Heart right ventricle (tissue), 16 donors: ENCODE measurements at regions not wholly inside any gene's neighbourhood (a gene's known extent, or its start where the extent isn't known, plus 50 kb on each side); places are given as distances from the start of the nearest gene placed in this dataset.

Source experiments
- ATAC-seq, 8 donors: fragments of 200-7000 bp; cut with Tn5 transposase; one replicate each; pipeline ENCODE4 v1.9.1; 2020; ENCODE audit warnings: mild to moderate bottlenecking in 8 of 8, moderate library complexity in 8 of 8, moderate number of reproducible peaks in 1 of 8
- DNase-seq, 2 donors: peaks; one replicate each; pipeline ENCODE4 v3.0.0-alpha.2; 2020
- H3K27ac ChIP-seq, 10 donors: fragments of 200-600 bp; sonication (generic) in 2 of 10; one replicate each; pipeline versions ENCODE4 v1.5.0 to v1.8.0; 2020 to 2022; ENCODE audit warnings: mild to moderate bottlenecking in 3 of 10
- H3K27me3 ChIP-seq, 7 donors: fragments of 200-600 bp; one replicate each; pipeline ENCODE4 v1.8.0; 2021 to 2022; ENCODE audit warnings: mild to moderate bottlenecking in 2 of 7
- H3K36me3 ChIP-seq, 9 donors: fragments of 200-600 bp; sonication (generic) in 1 of 9; one replicate each; pipeline versions ENCODE4 v1.5.0 to v1.8.0; 2020 to 2022; ENCODE audit warnings: mild to moderate bottlenecking in 2 of 9
- H3K4me1 ChIP-seq, 9 donors: fragments of 200-600 bp; sonication (generic) in 1 of 9; one replicate each; pipeline versions ENCODE4 v1.5.0 to v1.8.0; 2020 to 2022; ENCODE audit warnings: mild to moderate bottlenecking in 4 of 9
- H3K4me3 ChIP-seq, 10 donors: fragments of 200-600 bp; sonication (generic) in 2 of 10; one replicate each; pipeline versions ENCODE4 v1.5.0 to v1.8.0; 2020 to 2022; ENCODE audit warnings: mild to moderate bottlenecking in 7 of 10, moderate library complexity in 2 of 10
- H3K9me3 ChIP-seq, 11 donors: fragments of 200-600 bp in 10 of 11; sonication (generic) in 2 of 11; one replicate each; pipeline versions ENCODE4 v1.5.0 to v1.8.0; 2013 to 2022; ENCODE audit warnings: mild to moderate bottlenecking in 2 of 11, control low read depth in 1 of 11, moderate library complexity in 1 of 11
- CTCF ChIP-seq, 9 donors: fragments of 200-600 bp; sonication (generic) in 2 of 9; IDR thresholded peaks; one replicate each; pipeline versions ENCODE4 v1.5.0 to v1.8.0; 2021 to 2022; ENCODE audit warnings: antibody characterized with exemption in 9 of 9, mild to moderate bottlenecking in 5 of 9, moderate library complexity in 1 of 9
- WGBS, 2 donors: extraction: QIAGEN DNeasy Blood & Tissue Kit; methylation state at CpG; one replicate each; pipeline ENCODE4 v1.1.7; 2013; ENCODE audit warnings: inconsistent platforms in 1 of 2; 5-methylcytosine and 5-hydroxymethylcytosine counted together
- intact Hi-C, 10 donors: fragments of 100-400 bp; cut with DNase I; formaldehyde crosslinking; loops; one replicate each; pipeline versions ENCODE4 v1.11.1 to v1.14.2; 2022
- donor health status: Arrhythmogenic right ventricular cardiomyopathy.
- donor health status: ischemic (EF 13 %, LVEDD 7.1; RV severe dilation, severe dysfunction).
- donor health status: healthy with polysubstance abuse.
- donor health status: DM: no; HTN: yes; CAD: no.
- donor health status: DM: no; HTN: no; CAD: no.
- donor health status: ischemic (EF 25% LVEDD 6.9; RV normal size, moderate dysfunction).
- donor health status: ischemic (EF 25% LVEDD 5.7; RV mildly dilated, moderate dysfunction).
- donor health status: healthy.
- donor health status: DM: yes; HTN: yes; CAD: no.
- donor health status: Ischemic cardiomyopathy.
- donor health status: ischemic (EF 35%, LVEDD 5.7; RV mildly dilated, moderate dysfunction).
- donor health status: nonischemic (EF 11% LVEDD 7.7; RV severe dilation, severe dysfunction).
- donor health status: DM: yes; HTN: yes; CAD: no.
- donor health status: PGD.
- donor health status: ischemic (EF 29% LVEDD 5.4; RV normal size, mild dysfunction).
- donor health status: nonischemic (EF 23%, LVEDD 6.1; RV moderate dilation, normal function).

- intact Hi-C loops, result loop anchor here in 1 of 10 donors (1.0 kb wide), 1 partner anchor 22 kb away; no protein-coding TSS in a partner anchor
- no peak overlapping the region for H3K27ac ChIP-seq
- no peak for DNase-seq
- H3K36me3 ChIP-seq, result no peaks in the 10 kb centered on the region
- no peak overlapping the region for H3K4me3 ChIP-seq
- H3K9me3 ChIP-seq, result peaks cover 0 to 18% (median 7%) of the 10 kb centered on the region in 11 donors
- WGBS, 2 donors, result 89 to 92% methylated on average over 2 of the region's 2 CpGs
- H3K27me3 ChIP-seq, result no peaks in the 10 kb centered on the region
- ATAC-seq, result no peak
- no peak for TF ChIP-seq CTCF (IDR thresholded peaks at IDR 0.05)
- H3K4me1 ChIP-seq, result no peaks in the 10 kb centered on the region
Observed at GRCh38 chr12:77615332-77615731, 215.4 kb upstream of the NAV3 start.

GRCh38 chr12:77613411-77613810, 217.3 kb upstream of the NAV3 start:
- no peak for ATAC-seq
- 88 to 94% methylated on average over 4 of the region's 4 CpGs for WGBS, 2 donors

GRCh38 chr12:77610446-77610845, 220.2 kb upstream of the NAV3 start:
- WGBS, 2 donors, result 86 to 97% methylated on average over 2 of the region's 2 CpGs
- Histone ChIP-seq H3K36me3 (no peaks in the 10 kb centered on the region), H3K4me3 (no peak overlapping the region), H3K27ac (no peak overlapping the region), H3K9me3 (no peaks in the 10 kb centered on the region), H3K4me1 (peaks cover 0 to 9% (median 0%) of the 10 kb centered on the region in 9 donors), H3K27me3 (no peaks in the 10 kb centered on the region)
- no peak for DNase-seq
- no peak for ATAC-seq
- intact Hi-C loops, result no loop called here
- no peak for TF ChIP-seq CTCF (IDR thresholded peaks at IDR 0.05)

More at GRCh38 chr12:77613411-77613810, 217.3 kb upstream of the NAV3 start:
- intact Hi-C loops, result no loop called here
- no peak for DNase-seq
- no peaks in the 10 kb centered on the region for H3K27me3 ChIP-seq
- no peak overlapping the region for H3K27ac ChIP-seq
- no peaks in the 10 kb centered on the region for H3K36me3 ChIP-seq
- no peak for TF ChIP-seq CTCF (IDR thresholded peaks at IDR 0.05)
- no peak overlapping the region for H3K4me3 ChIP-seq
- H3K4me1 ChIP-seq, result peaks cover 0 to 7% (median 0%) of the 10 kb centered on the region in 9 donors
- H3K9me3 ChIP-seq, result peaks cover 0 to 18% (median 7%) of the 10 kb centered on the region in 11 donors

GRCh38 chr12:77609016-77609415, 221.7 kb upstream of the NAV3 start:
- 88 to 91% methylated on average over 2 of the region's 2 CpGs for WGBS, 2 donors
- H3K27me3 ChIP-seq, result no peaks in the 10 kb centered on the region
- intact Hi-C loops, result no loop called here

More at GRCh38 chr12:77609016-77609415, 221.7 kb upstream of the NAV3 start:
- Histone ChIP-seq H3K9me3 (no peaks in the 10 kb centered on the region), H3K4me1 (peaks cover 0 to 9% (median 0%) of the 10 kb centered on the region in 9 donors), H3K36me3 (no peaks in the 10 kb centered on the region), H3K27ac (no peak overlapping the region), H3K4me3 (no peak overlapping the region)
- TF ChIP-seq CTCF (IDR thresholded peaks at IDR 0.05), result no peak
- ATAC-seq (no peak), DNase-seq (no peak)
